ENCODE measurements at regions not wholly inside any gene's neighbourhood (a gene's known extent, or its start where the extent isn't known, plus 50 kb on each side); places are given as distances from the start of the nearest gene placed in this dataset.

DNA sequence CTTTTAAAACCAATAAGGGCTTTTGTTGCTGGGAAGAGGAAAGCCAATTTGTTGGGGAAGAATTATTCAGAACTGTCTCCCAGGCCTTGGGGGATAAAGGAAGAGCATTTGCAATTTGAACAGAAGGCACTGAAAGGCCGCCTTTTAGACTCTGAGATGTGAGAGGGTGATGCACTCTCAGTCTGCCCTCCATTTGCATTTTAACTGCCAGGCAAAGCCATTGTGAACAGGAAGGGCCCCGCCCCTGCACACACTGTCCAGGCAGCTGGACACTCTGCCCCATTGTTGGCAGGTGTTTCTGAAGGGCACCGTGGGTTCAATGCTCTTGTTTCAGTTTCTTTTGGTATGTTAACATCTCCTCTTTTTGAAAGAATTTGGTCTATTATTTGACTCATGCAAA, 169.5 kb upstream of the COPS8 start:
- no peak overlapping the region for H2AFZ ChIP-seq (ENCODE audit: low read depth, low read length)
- no peaks in the 10 kb centered on the region for H3F3A ChIP-seq (ENCODE audit: insufficient read depth, low read length, poor library complexity, severe bottlenecking)
- no peaks in the 10 kb centered on the region for H3K9me3 ChIP-seq (ENCODE audit: low read length)
- no peak overlapping the region for H3K4me3 ChIP-seq (ENCODE audit: low read length)
- H3K36me3 ChIP-seq (ENCODE audit: insufficient read depth, low read length), result no peaks in the 10 kb centered on the region
- H3K4me2 ChIP-seq (ENCODE audit: low read length), result no peak overlapping the region
- no peak for TF ChIP-seq EZH2 (IDR thresholded peaks at IDR 0.05; ENCODE audit: borderline replicate concordance, insufficient read depth, low read length, poor library complexity, severe bottlenecking)
- TF ChIP-seq MXI1 (conservative IDR thresholded peaks at IDR 0.05; ENCODE audit: poor library complexity, severe bottlenecking), result no peak
- no peak for TF ChIP-seq EP300 (conservative IDR thresholded peaks at IDR 0.05; ENCODE audit: poor library complexity, severe bottlenecking)
- TF ChIP-seq, protein P1, sequence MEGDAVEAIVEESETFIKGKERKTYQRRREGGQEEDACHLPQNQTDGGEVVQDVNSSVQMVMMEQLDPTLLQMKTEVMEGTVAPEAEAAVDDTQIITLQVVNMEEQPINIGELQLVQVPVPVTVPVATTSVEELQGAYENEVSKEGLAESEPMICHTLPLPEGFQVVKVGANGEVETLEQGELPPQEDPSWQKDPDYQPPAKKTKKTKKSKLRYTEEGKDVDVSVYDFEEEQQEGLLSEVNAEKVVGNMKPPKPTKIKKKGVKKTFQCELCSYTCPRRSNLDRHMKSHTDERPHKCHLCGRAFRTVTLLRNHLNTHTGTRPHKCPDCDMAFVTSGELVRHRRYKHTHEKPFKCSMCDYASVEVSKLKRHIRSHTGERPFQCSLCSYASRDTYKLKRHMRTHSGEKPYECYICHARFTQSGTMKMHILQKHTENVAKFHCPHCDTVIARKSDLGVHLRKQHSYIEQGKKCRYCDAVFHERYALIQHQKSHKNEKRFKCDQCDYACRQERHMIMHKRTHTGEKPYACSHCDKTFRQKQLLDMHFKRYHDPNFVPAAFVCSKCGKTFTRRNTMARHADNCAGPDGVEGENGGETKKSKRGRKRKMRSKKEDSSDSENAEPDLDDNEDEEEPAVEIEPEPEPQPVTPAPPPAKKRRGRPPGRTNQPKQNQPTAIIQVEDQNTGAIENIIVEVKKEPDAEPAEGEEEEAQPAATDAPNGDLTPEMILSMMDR (IDR thresholded peaks at IDR 0.05; ENCODE audit: poor library complexity, severe bottlenecking), result no peak
- TF ChIP-seq, protein P2, sequence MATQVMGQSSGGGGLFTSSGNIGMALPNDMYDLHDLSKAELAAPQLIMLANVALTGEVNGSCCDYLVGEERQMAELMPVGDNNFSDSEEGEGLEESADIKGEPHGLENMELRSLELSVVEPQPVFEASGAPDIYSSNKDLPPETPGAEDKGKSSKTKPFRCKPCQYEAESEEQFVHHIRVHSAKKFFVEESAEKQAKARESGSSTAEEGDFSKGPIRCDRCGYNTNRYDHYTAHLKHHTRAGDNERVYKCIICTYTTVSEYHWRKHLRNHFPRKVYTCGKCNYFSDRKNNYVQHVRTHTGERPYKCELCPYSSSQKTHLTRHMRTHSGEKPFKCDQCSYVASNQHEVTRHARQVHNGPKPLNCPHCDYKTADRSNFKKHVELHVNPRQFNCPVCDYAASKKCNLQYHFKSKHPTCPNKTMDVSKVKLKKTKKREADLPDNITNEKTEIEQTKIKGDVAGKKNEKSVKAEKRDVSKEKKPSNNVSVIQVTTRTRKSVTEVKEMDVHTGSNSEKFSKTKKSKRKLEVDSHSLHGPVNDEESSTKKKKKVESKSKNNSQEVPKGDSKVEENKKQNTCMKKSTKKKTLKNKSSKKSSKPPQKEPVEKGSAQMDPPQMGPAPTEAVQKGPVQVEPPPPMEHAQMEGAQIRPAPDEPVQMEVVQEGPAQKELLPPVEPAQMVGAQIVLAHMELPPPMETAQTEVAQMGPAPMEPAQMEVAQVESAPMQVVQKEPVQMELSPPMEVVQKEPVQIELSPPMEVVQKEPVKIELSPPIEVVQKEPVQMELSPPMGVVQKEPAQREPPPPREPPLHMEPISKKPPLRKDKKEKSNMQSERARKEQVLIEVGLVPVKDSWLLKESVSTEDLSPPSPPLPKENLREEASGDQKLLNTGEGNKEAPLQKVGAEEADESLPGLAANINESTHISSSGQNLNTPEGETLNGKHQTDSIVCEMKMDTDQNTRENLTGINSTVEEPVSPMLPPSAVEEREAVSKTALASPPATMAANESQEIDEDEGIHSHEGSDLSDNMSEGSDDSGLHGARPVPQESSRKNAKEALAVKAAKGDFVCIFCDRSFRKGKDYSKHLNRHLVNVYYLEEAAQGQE (IDR thresholded peaks at IDR 0.05; ENCODE audit: borderline replicate concordance), result no peak
- TF ChIP-seq POLR2AphosphoS5 (IDR thresholded peaks at IDR 0.05), result no peak
- TF ChIP-seq SMC3 (conservative IDR thresholded peaks at IDR 0.05; ENCODE audit: poor library complexity), result no peak
- no peak for TF ChIP-seq TAF1 (IDR thresholded peaks at IDR 0.05; ENCODE audit: low read depth)
- no peak for TF ChIP-seq RAD21 (conservative IDR thresholded peaks at IDR 0.05)
- no peak overlapping the region for H3K27ac ChIP-seq (ENCODE audit: low read length)
- no peaks in the 10 kb centered on the region for H3K79me2 ChIP-seq (replicated peaks; ENCODE audit: insufficient read depth, low read length)
- no peaks in the 10 kb centered on the region for H4K20me1 ChIP-seq (ENCODE audit: insufficient read depth)
- H3K9ac ChIP-seq (ENCODE audit: low read length), result no peak overlapping the region
- no peaks in the 10 kb centered on the region for H3K9me2 ChIP-seq (ENCODE audit: insufficient read depth, low read length)
- no peaks in the 10 kb centered on the region for H3K27me3 ChIP-seq (ENCODE audit: insufficient read depth, low read depth, low read length)

DNA sequence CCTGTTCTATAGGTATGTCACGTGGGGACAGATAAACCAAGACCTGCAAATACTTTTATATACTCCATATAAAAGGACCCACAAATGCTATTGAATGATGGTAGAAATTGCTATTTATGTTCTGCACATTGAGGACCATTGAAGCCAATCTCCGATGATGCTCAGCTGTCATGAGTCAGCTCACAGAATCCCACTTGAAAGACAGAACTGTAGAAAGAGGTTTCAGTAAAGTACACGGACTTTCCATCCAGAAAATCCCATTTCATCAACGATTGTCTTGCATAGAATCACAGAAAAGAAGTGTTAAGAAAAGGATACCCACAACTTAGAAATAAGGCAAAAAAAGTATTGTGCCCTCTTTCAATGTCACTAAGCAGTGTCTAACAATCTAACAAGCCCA, 169.0 kb upstream of the COPS8 start:
- Histone ChIP-seq H3K79me2 (replicated peaks; ENCODE audit: insufficient read depth, low read length) (no peaks in the 10 kb centered on the region), H3K4me3 (ENCODE audit: low read length) (no peak overlapping the region), H3K36me3 (ENCODE audit: insufficient read depth, low read length) (no peaks in the 10 kb centered on the region), H3K9me2 (ENCODE audit: insufficient read depth, low read length) (no peaks in the 10 kb centered on the region), H3F3A (ENCODE audit: insufficient read depth, low read length, poor library complexity, severe bottlenecking) (no peaks in the 10 kb centered on the region), H3K9me3 (ENCODE audit: low read length) (no peaks in the 10 kb centered on the region), H4K20me1 (ENCODE audit: insufficient read depth) (no peaks in the 10 kb centered on the region), H3K9ac (ENCODE audit: low read length) (no peak overlapping the region), H3K27ac (ENCODE audit: low read length) (no peak overlapping the region), H3K4me2 (ENCODE audit: low read length) (no peak overlapping the region), H3K27me3 (ENCODE audit: insufficient read depth, low read depth, low read length) (no peaks in the 10 kb centered on the region), H2AFZ (ENCODE audit: low read depth, low read length) (no peak overlapping the region)
- TF ChIP-seq SMC3 (conservative IDR thresholded peaks at IDR 0.05; ENCODE audit: poor library complexity) (no peak), TAF1 (IDR thresholded peaks at IDR 0.05; ENCODE audit: low read depth) (no peak), MXI1 (conservative IDR thresholded peaks at IDR 0.05; ENCODE audit: poor library complexity, severe bottlenecking) (no peak), EZH2 (IDR thresholded peaks at IDR 0.05; ENCODE audit: borderline replicate concordance, insufficient read depth, low read length, poor library complexity, severe bottlenecking) (no peak), RAD21 (conservative IDR thresholded peaks at IDR 0.05) (no peak), EP300 (conservative IDR thresholded peaks at IDR 0.05; ENCODE audit: poor library complexity, severe bottlenecking) (no peak), POLR2AphosphoS5 (IDR thresholded peaks at IDR 0.05) (no peak)
- TF ChIP-seq, protein P2 (IDR thresholded peaks at IDR 0.05; ENCODE audit: borderline replicate concordance), result no peak
- TF ChIP-seq, protein P1 (IDR thresholded peaks at IDR 0.05; ENCODE audit: poor library complexity, severe bottlenecking), result no peak

Data from neural cell (in vitro differentiated cells).